Neutrophil (primary cell): ENCODE measurements at regions not wholly inside any gene's neighbourhood (a gene's known extent, or its start where the extent isn't known, plus 50 kb on each side); places are given as distances from the start of the nearest gene placed in this dataset.
A peak's percentile ranks its signal among the peaks of the same experiment; 100 is the strongest.
"Not testable (repeated sequence)": the region's sequence is repeated elsewhere in the genome, so short reads cannot be mapped to it uniquely, and the experiment has no call there.

Experiments
- H3K27ac ChIP-seq: fragments of 200-600 bp; sonication (generic); 2 replicates; pipeline ENCODE4 v1.5.1; 2016; ENCODE audit warnings: mild to moderate bottlenecking, moderate library complexity
- H3K27me3 ChIP-seq: fragments of 200-600 bp; sonication (generic); 2 replicates; pipeline ENCODE4 v1.6.0; 2016; ENCODE audit warnings: mild to moderate bottlenecking
- H3K36me3 ChIP-seq: fragments of 200-600 bp; sonication (generic); 2 replicates; pipeline ENCODE4 v1.5.1; 2017
- H3K4me1 ChIP-seq, 2 experiments: fragments of 200-600 bp in 1 of 2; sonication (generic) in 1 of 2; 1 replicate in 1 of 2; 2 replicates in 1 of 2; pipeline versions ENCODE4 v1.5.1 to v1.6.1; 2013 to 2016; ENCODE audit warnings: low read depth in 1 of 2, low read length in 1 of 2, mild to moderate bottlenecking in 1 of 2, moderate library complexity in 1 of 2; ENCODE audit not compliant: control insufficient read depth in 1 of 2, insufficient read depth in 1 of 2
- H3K4me3 ChIP-seq, 2 experiments: fragments of 200-600 bp in 1 of 2; sonication (generic) in 1 of 2; 1 replicate in 1 of 2; 2 replicates in 1 of 2; pipeline ENCODE4 v1.5.1; 2013 to 2016; ENCODE audit warnings: low read depth in 1 of 2, low read length in 1 of 2, mild to moderate bottlenecking in 1 of 2, moderate library complexity in 1 of 2
- H3K9me3 ChIP-seq: fragments of 200-600 bp; sonication (generic); 2 replicates; pipeline ENCODE4 v1.5.1; 2016
- CTCF ChIP-seq: fragments of 200-600 bp; sonication (generic); IDR thresholded peaks from 2 replicates; pipeline ENCODE4 v1.5.1; 2016; ENCODE audit warnings: antibody characterized with exemption

GRCh38 chr16:58847902-58848661, 114.0 kb upstream of the GOT2 start:
- TF ChIP-seq CTCF = no peak
- Histone ChIP-seq H3K4me1 (peaks cover 0 to 9% of the 10 kb centered on the region in 2 experiments), H3K4me3 (no peak overlapping the region), H3K9me3 (no peaks in the 10 kb centered on the region), H3K27ac (no peak overlapping the region), H3K36me3 (no peaks in the 10 kb centered on the region), H3K27me3 (no peaks in the 10 kb centered on the region)

- H3K9me3 ChIP-seq, H3K27me3 ChIP-seq, H3K4me3 ChIP-seq, H3K4me1 ChIP-seq, H3K27ac ChIP-seq, H3K36me3 ChIP-seq: not testable (repeated sequence)
These were observed 112.1 kb upstream of the GOT2 start for GRCh38 chr16:58846226-58846625.

GRCh38 chr16:58843675-58844074, 109.6 kb upstream of the GOT2 start:
- Histone ChIP-seq H3K27ac (no peak overlapping the region), H3K4me1 (peaks cover 0 to 9% of the 10 kb centered on the region in 2 experiments), H3K27me3 (no peaks in the 10 kb centered on the region), H3K4me3 (no peak overlapping the region), H3K36me3 (no peaks in the 10 kb centered on the region), H3K9me3 (no peaks in the 10 kb centered on the region)
- TF ChIP-seq CTCF = peak; percentile 30

- Histone ChIP-seq H3K27ac (no peak overlapping the region), H3K27me3 (no peaks in the 10 kb centered on the region), H3K36me3 (no peaks in the 10 kb centered on the region), H3K9me3 (no peaks in the 10 kb centered on the region), H3K4me3 (no peak overlapping the region), H3K4me1 (peaks cover 0 to 5% of the 10 kb centered on the region in 2 experiments)
- TF ChIP-seq CTCF = no peak
These were observed 108.6 kb upstream of the GOT2 start for GRCh38 chr16:58842746-58843145.

GRCh38 chr16:58842156-58842555, 108.0 kb upstream of the GOT2 start:
- Histone ChIP-seq H3K27me3 (no peaks in the 10 kb centered on the region), H3K4me1 (peaks cover 0 to 4% of the 10 kb centered on the region in 2 experiments), H3K9me3 (no peaks in the 10 kb centered on the region), H3K4me3 (no peak overlapping the region), H3K27ac (no peak overlapping the region), H3K36me3 (no peaks in the 10 kb centered on the region)
- TF ChIP-seq CTCF = no peak

GRCh38 chr16:58837950-58838349, 103.8 kb upstream of the GOT2 start:
- H3K27ac ChIP-seq = no peak overlapping the region
- no peaks in the 10 kb centered on the region for H3K4me1 ChIP-seq
- TF ChIP-seq CTCF = no peak
- H3K9me3 ChIP-seq = no peaks in the 10 kb centered on the region
- H3K36me3 ChIP-seq = no peaks in the 10 kb centered on the region
- no peak overlapping the region for H3K4me3 ChIP-seq
- H3K27me3 ChIP-seq = no peaks in the 10 kb centered on the region
